IPS-NIHi7 (cell line): ENCODE measurements at regions not wholly inside any gene's neighbourhood (a gene's known extent, or its start where the extent isn't known, plus 50 kb on each side); places are given as distances from the start of the nearest gene placed in this dataset.
"Not testable (repeated sequence)": the region's sequence is repeated elsewhere in the genome, so short reads cannot be mapped to it uniquely, and the experiment has no call there.

ENCODE experiments used
- DNase-seq: peaks from one replicate; pipeline ENCODE4 v3.0.0; 2012; ENCODE audit warnings: mixed read lengths; ENCODE audit errors: extremely low spot score

GRCh38 chr7:14971678-14972077 is 69.1 kb upstream of the DGKB start:
- not testable (repeated sequence) for DNase-seq

- DNase-seq: not testable (repeated sequence)
These were observed 64.8 kb upstream of the DGKB start for GRCh38 chr7:14967376-14967775.

GRCh38 chr7:14962778-14963177 is 60.2 kb upstream of the DGKB start:
- no peak for DNase-seq

- DNase-seq: no peak
These were observed 58.2 kb upstream of the DGKB start for GRCh38 chr7:14960721-14961120.

- no peak for DNase-seq
These were observed 56.8 kb upstream of the DGKB start for GRCh38 chr7:14959339-14959738.

- DNase-seq: peak; percentile 17
These were observed 51.5 kb upstream of the DGKB start for GRCh38 chr7:14954035-14954434.
